ENCODE measurements at regions not wholly inside any gene's neighbourhood (a gene's known extent, or its start where the extent isn't known, plus 50 kb on each side); places are given as distances from the start of the nearest gene placed in this dataset.
A peak's percentile ranks its signal among the peaks of the same experiment; 100 is the strongest.

DNA sequence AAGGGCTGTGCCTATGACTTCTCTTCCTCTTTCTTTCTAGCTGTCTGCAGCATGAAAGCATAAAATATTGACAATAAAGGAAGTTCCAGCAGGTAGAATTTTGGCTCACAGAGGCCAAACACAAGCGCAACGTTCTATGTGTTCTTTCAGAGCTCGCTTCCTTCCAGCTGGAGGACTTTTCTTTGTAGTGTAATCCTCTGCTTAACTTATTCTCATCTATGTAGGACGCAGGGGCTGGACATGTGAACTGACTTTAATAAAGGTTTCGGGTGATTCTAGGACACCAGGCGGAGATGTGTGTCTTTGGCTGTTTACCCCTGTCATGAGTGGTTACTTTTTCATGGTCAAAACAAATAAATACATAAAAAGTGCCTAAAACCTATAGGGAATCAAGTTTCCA lies 191.5 kb upstream of the MAF start:
- H3K27ac ChIP-seq = no peak overlapping the region
- TF ChIP-seq CTCF (conservative IDR thresholded peaks at IDR 0.05) = no peak

GRCh38 chr16:79790854-79791253 lies 190.3 kb upstream of the MAF start:
- TF ChIP-seq CTCF (conservative IDR thresholded peaks at IDR 0.05) = no peak
- H3K27ac ChIP-seq = no peak overlapping the region

- TF ChIP-seq CTCF (conservative IDR thresholded peaks at IDR 0.05) = no peak
- no peak overlapping the region for H3K27ac ChIP-seq
Observed at GRCh38 chr16:79788949-79789348, 188.4 kb upstream of the MAF start.

- H3K27ac ChIP-seq = no peak overlapping the region
- TF ChIP-seq CTCF (conservative IDR thresholded peaks at IDR 0.05) = no peak
Observed at GRCh38 chr16:79786389-79786788, 185.9 kb upstream of the MAF start.

DNA sequence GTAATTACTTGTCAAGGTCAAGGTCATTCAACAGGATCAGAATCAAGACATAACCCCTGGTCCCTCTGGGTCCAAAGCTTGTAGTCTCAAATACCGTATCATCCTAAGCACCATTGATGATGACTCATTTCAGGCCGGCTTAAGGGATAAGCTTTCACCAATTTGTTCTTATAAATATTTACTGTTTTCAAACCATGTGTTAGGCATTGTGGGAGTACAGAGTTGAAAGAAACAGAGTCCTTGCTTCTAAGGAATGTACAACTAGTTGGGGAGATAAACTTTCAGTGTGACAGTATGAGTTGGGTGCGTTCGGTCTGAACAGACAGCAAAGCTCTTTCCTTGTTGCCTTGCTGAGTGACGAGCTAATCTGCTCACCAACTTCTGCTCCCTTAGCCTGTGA lies 183.5 kb upstream of the MAF start:
- no peak for TF ChIP-seq CTCF (conservative IDR thresholded peaks at IDR 0.05)
- no peak overlapping the region for H3K27ac ChIP-seq

DNA sequence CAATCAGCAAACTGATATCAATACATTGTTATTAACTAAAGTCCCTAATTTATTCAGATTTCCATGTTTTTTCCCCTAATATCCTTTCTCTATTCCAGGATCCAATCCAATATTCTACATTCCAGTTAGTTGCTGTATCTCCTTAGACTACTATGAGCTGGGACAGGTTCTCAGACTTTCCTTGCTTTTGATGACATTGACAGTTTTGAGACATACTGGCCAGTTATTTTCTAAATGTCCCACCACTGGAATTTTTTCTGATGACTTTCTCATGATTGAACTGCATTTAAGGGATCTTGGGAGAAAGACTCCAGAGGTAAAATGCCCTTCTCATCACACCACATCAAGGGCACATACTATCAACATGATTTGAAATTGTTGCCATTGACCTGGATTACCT lies 177.1 kb upstream of the MAF start:
- H3K27ac ChIP-seq = no peak overlapping the region
- no peak for TF ChIP-seq CTCF (conservative IDR thresholded peaks at IDR 0.05)

GRCh38 chr16:79776243-79776847 lies 175.8 kb upstream of the MAF start:
- no peak for TF ChIP-seq CTCF (conservative IDR thresholded peaks at IDR 0.05)
- H3K27ac ChIP-seq = peak overlapping the region; percentile 33; the same call in 1 of the 2 replicates
